ENCODE measurements at regions not wholly inside any gene's neighbourhood (a gene's known extent, or its start where the extent isn't known, plus 50 kb on each side); places are given as distances from the start of the nearest gene placed in this dataset.

DNA sequence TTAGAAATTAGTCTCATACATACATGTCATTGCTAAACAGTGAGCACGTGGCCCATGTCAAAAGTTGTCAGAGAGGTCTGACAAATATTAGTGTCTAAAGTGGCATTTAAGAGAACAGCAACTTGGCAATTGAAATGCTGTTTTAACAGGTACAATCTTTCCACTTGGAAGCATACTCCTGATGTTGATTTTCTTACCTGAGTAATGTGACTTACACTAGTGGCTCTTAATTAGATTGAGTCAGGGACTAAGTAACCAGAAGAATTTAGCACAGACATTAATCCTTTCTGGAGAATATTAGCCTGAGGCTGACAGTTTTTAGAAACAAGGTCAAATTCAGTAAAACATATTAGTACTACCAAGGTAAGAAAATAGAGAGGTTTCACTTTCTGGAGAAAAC is 357.0 kb upstream of the ZNF608 start:
- CTCF ChIA-PET, result no interaction called here

GRCh38 chr5:125106271-125106670 is 359.8 kb upstream of the ZNF608 start:
- POLR2A ChIA-PET, result no interaction called here
- no TSS peak for BruUV-seq (replicated peaks)
- H3K27ac Mint-ChIP-seq (ENCODE audit: unreplicated experiment), result no peak overlapping the region
- no peak for TF ChIP-seq CTCF (IDR thresholded peaks at IDR 0.05; ENCODE audit: insufficient read depth in 1 of 2, low read depth in 1 of 2, low read length in 1 of 2, severe bottlenecking in 1 of 2, unreplicated experiment in 1 of 2)
- no peaks in the 10 kb centered on the region for H3K36me3 Mint-ChIP-seq (ENCODE audit: insufficient read depth, unreplicated experiment)
- H3K9me3 Mint-ChIP-seq (ENCODE audit: unreplicated experiment), result peaks cover 10% of the 10 kb centered on the region
- H3K27me3 ChIP-seq (replicated peaks; ENCODE audit: control insufficient read depth, insufficient read depth, low read length), result no peaks in the 10 kb centered on the region
- no peak overlapping the region for H3K4me3 ChIP-seq (ENCODE audit: low read depth, low read length)
- peaks cover 4% of the 10 kb centered on the region for H3K4me1 ChIP-seq
- no peaks in the 10 kb centered on the region for H3K36me3 ChIP-seq (ENCODE audit: control insufficient read depth, insufficient read depth, low read length)
- CTCF ChIA-PET, result no interaction called here
- H3K27me3 Mint-ChIP-seq (ENCODE audit: insufficient read depth, unreplicated experiment), result no peaks in the 10 kb centered on the region
- no peak for DNase-seq
- intact Hi-C loops (cut with micrococcal nuclease; ENCODE audit: unreplicated experiment), result no loop called here
- H3K4me3 Mint-ChIP-seq (ENCODE audit: unreplicated experiment), result no peak overlapping the region
- peaks cover 4% of the 10 kb centered on the region for H3K4me1 Mint-ChIP-seq (ENCODE audit: low read depth, unreplicated experiment)
- no peaks in the 10 kb centered on the region for H3K9me3 ChIP-seq

More for the DNA sequence above, 357.0 kb upstream of the ZNF608 start:
- no peaks in the 10 kb centered on the region; the same call in 1 of the 2 replicates for H3K4me1 ChIP-seq
- no peak for DNase-seq
- no peak for TF ChIP-seq CTCF (IDR thresholded peaks at IDR 0.05; ENCODE audit: insufficient read depth in 1 of 2, low read depth in 1 of 2, low read length in 1 of 2, severe bottlenecking in 1 of 2, unreplicated experiment in 1 of 2)
- BruUV-seq (replicated peaks), result no TSS peak
- peaks cover 9% of the 10 kb centered on the region for H3K9me3 Mint-ChIP-seq (ENCODE audit: unreplicated experiment)
- no peak overlapping the region for H3K4me3 Mint-ChIP-seq (ENCODE audit: unreplicated experiment)
- H3K36me3 ChIP-seq (ENCODE audit: control insufficient read depth, insufficient read depth, low read length), result no peaks in the 10 kb centered on the region
- intact Hi-C loops (cut with micrococcal nuclease; ENCODE audit: unreplicated experiment), result no loop called here
- H3K27ac Mint-ChIP-seq (ENCODE audit: unreplicated experiment), result no peak overlapping the region
- H3K4me3 ChIP-seq (ENCODE audit: low read depth, low read length), result no peak overlapping the region
- POLR2A ChIA-PET, result no interaction called here
- no peaks in the 10 kb centered on the region for H3K27me3 Mint-ChIP-seq (ENCODE audit: insufficient read depth, unreplicated experiment)
- no peaks in the 10 kb centered on the region for H3K9me3 ChIP-seq
- no peaks in the 10 kb centered on the region for H3K27me3 ChIP-seq (replicated peaks; ENCODE audit: control insufficient read depth, insufficient read depth, low read length)
- peaks cover 7% of the 10 kb centered on the region for H3K4me1 Mint-ChIP-seq (ENCODE audit: low read depth, unreplicated experiment)
- no peaks in the 10 kb centered on the region for H3K36me3 Mint-ChIP-seq (ENCODE audit: insufficient read depth, unreplicated experiment)

- Histone ChIP-seq H3K4me1 (peaks cover 10% of the 10 kb centered on the region), H3K36me3 (ENCODE audit: control insufficient read depth, insufficient read depth, low read length) (no peaks in the 10 kb centered on the region), H3K27me3 (replicated peaks; ENCODE audit: control insufficient read depth, insufficient read depth, low read length) (no peaks in the 10 kb centered on the region), H3K9me3 (no peaks in the 10 kb centered on the region), H3K4me3 (ENCODE audit: low read depth, low read length) (no peak overlapping the region)
- peaks cover 14% of the 10 kb centered on the region for H3K9me3 Mint-ChIP-seq (ENCODE audit: unreplicated experiment)
- H3K27me3 Mint-ChIP-seq (ENCODE audit: insufficient read depth, unreplicated experiment), result no peaks in the 10 kb centered on the region
- intact Hi-C loops (cut with micrococcal nuclease; ENCODE audit: unreplicated experiment), result no loop called here
- ChIA-PET POLR2A (no interaction called here), CTCF (no interaction called here)
- DNase-seq, result no peak
- H3K4me1 Mint-ChIP-seq (ENCODE audit: low read depth, unreplicated experiment), result peaks cover 10% of the 10 kb centered on the region
- no peak overlapping the region for H3K27ac Mint-ChIP-seq (ENCODE audit: unreplicated experiment)
- no peaks in the 10 kb centered on the region for H3K36me3 Mint-ChIP-seq (ENCODE audit: insufficient read depth, unreplicated experiment)
- TF ChIP-seq CTCF (IDR thresholded peaks at IDR 0.05; ENCODE audit: insufficient read depth in 1 of 2, low read depth in 1 of 2, low read length in 1 of 2, severe bottlenecking in 1 of 2, unreplicated experiment in 1 of 2), result no peak
- no peak overlapping the region for H3K4me3 Mint-ChIP-seq (ENCODE audit: unreplicated experiment)
- no TSS peak for BruUV-seq (replicated peaks)
Observed at GRCh38 chr5:125106881-125107280, 360.4 kb upstream of the ZNF608 start.
